NAMALWA (cell line): ENCODE measurements at regions not wholly inside any gene's neighbourhood (a gene's known extent, or its start where the extent isn't known, plus 50 kb on each side); places are given as distances from the start of the nearest gene placed in this dataset.

Experiments
- DNase-seq: peaks from one replicate; pipeline ENCODE4 v3.0.0-alpha.2; 2015; ENCODE audit warnings: low spot score

DNA sequence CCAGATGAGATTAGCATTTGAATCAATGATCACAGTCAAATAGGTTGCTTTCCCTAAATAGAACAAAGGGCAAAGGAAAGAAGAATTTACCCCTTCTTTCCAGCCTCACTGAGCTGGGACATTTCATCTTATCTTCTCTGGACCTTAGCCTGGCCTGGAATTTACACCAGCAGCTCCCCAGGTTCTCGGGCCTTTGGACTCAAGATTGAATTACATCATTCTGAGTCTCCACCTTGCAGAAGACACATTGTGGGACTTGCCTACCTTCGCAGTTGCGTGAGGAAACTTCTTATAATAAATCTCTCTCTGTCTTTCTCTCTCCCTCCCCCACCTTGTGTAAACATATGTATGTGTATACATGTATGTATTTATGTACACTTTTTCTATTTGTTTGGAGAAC lies 732.4 kb downstream of the IPMK start:
- no peak for DNase-seq

DNA sequence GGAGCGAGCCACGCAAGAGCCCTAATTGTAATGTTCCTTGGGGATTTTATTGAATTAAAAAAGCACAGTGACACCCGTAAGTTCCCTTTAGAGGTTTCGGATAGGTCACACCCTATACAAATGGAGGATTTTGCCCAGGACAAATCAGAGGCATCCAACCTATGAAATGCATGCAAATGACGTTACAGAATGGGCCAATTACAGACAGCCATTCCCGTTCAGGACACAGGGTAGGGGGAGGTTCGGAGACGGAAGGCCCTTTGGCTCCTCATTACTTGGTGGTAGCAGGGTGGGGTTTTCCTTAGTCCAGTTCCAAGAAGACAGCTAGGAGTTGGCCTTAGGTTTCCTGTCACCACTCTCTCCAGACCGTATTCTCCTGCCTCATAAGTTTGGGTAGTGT lies 754.1 kb downstream of the IPMK start:
- no peak for DNase-seq

DNA sequence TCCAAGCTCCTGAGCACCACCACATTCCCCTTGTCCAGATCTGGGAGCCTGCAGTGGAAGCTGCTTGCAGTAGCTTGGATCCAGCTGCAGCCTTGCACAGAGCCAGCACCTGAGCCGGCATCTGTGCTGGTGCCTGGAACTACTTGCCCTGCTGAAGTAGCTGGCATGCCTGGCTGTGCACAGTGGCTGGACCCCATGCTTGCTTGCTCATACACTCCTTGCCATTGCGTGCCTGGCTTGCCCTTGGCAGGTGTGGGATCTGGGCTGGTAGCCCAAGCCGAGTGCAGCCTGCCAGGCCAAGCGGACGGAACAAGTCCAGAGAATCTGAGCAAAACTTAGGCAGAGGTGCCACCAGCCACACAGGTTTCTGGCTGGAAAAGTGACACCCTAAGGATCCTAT lies 759.9 kb downstream of the IPMK start:
- no peak for DNase-seq

GRCh38 chr10:57506414-57507094 lies 761.1 kb downstream of the IPMK start:
- no peak for DNase-seq

DNA sequence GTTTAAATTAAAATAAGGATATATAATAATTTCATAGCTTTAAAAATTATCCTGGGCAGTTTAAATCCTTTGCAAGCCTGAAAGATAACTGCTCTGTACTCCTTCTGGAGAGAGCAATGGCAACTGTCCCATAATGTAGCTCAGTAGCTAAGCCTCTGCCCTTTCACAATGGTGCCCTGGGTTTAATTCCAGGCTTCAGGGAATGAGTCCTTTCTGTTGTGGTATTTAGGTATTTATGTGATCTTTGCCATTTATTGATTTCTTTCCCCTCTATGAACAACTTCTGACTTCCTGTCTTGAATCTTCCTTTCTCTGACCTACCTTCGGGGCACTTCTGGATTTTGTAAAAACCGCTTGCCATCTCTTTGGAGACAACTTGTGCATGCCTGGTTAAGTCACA lies 773.2 kb downstream of the IPMK start:
- no peak for DNase-seq

DNA sequence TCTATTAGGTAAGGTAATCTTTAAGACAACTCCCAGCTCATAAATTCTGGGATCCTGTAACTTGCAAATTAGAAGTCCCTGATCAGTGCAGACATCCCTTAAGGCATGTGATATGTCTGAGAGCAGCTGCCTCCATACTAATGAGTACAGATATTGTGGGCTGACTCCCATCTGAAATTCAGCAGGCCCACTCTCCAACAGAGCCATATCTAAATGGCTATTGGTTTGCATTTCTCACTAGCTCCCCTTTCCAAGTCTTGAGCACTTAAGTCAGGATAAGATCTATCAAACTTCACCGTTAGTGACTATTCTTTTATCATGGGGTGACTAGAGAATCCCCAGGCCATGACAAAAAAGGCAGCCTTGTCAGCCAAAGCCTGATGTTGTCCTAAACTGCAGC lies 785.4 kb downstream of the IPMK start:
- no peak for DNase-seq

GRCh38 chr10:57472823-57473619 lies 794.7 kb downstream of the IPMK start:
- DNase-seq = no peak

DNA sequence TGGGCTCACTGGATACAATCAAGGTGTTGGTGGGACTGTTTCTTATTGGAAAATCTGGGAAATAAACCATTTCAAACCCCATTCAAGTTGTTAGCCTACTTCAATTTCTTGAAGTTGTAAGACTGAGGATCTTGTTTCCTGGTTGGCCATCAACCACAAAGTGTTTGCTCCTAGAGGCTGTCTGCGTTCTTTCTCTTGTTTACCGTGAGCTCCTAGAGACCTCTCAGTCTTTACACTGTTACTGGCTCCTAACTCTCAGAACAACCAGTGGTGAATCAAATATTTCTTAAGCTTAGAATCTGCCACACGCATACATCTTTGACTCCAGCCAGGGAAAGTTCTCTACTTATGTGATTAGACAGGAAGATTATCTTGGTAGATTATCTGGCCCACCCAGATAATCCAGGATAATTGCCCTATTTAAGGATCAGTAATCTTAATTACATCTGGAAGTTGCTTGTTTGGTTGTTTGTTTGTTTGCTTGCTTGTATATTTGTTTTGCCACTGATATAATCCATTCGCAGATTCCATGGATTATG lies 798.7 kb downstream of the IPMK start:
- DNase-seq = no peak

DNA sequence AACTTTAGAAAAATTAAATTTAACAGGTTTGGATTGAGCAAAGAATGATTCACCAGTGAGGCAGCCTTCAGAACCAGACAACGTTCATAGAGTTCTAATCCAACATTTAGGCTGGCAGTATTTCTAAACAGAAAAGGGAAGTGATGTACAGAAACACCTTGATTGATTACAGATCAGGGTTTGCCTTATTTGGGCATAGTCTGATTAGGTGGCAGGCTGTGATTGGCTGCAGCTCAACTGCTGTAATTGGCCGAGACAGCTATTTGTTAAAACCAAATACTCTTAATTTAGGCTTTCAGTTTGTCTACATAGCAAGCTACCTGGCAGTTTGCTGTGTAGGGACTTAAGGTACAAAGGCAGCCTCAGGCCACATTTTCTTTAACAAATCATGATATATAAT lies 802.5 kb downstream of the IPMK start:
- DNase-seq = no peak

DNA sequence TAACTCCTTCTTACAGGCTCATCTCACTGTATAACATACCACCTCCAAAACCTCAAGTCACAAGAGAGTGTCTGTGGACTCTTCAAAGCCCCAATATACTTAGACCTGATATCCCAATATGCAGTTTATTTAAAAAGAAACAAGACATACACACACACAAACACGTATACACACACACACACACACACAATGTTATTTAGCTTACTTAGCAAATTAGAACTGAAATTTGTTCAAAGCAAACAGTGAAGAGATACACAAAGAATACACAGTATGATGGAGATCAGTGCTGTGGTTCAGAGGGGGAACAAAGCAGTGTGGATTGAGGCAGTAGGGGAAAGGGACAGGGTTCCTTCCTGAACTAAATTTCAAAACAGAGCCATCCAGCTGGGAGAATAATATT lies 807.2 kb downstream of the IPMK start:
- no peak for DNase-seq

- DNase-seq = no peak
Observed at GRCh38 chr10:57457972-57458512, 809.7 kb downstream of the IPMK start.

GRCh38 chr10:57430376-57430775 lies 837.3 kb downstream of the IPMK start:
- DNase-seq = no peak

GRCh38 chr10:57420881-57421280 lies 846.8 kb downstream of the IPMK start:
- DNase-seq = no peak

- no peak for DNase-seq
Observed at GRCh38 chr10:57418476-57418875, 849.2 kb downstream of the IPMK start.

DNA sequence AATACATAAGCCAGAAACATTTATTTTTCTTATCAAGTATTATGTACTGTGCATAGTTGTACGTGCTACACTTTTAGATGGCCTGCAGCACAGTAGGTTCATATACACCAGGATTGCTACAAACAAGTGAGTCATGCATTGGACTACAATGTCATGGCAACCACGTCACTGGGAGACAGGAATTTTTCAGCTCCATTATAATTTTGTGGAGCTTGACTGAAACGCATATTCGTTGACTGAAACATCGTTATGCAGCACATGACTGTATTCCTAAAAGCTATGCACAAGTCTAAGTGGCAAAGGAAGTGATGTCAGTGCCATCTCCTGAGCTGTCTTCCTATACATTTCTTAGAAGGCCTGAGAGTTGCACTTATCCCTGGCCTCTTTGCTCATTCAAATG lies 871.8 kb downstream of the IPMK start:
- no peak for DNase-seq

- DNase-seq = no peak
Observed at GRCh38 chr10:57367412-57367811, 900.3 kb downstream of the IPMK start.

GRCh38 chr10:57362811-57363210 lies 904.9 kb downstream of the IPMK start:
- no peak for DNase-seq

GRCh38 chr10:57353403-57354003 lies 914.2 kb downstream of the IPMK start:
- DNase-seq = no peak

GRCh38 chr10:57351076-57351475 lies 916.6 kb downstream of the IPMK start:
- no peak for DNase-seq

DNA sequence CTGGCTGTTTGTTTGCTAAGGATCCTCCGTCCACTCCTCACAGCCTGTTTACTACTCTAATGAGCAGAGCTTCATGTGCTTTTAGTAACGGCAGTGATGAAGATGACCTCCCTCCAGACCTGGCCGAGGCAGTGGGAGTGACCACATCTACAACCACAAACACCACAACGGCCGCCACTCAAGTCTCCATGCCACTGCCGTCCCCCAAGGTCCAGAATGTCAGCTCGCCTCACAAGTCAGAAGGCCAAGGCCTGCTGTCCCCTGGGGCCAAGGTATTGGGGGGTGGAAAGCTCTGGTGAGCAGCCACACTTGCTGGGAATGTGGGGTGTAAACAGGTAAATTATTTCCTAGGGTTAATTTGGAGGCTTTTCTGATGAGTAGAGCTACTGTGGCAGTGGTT lies 926.4 kb downstream of the IPMK start:
- DNase-seq = no peak

DNA sequence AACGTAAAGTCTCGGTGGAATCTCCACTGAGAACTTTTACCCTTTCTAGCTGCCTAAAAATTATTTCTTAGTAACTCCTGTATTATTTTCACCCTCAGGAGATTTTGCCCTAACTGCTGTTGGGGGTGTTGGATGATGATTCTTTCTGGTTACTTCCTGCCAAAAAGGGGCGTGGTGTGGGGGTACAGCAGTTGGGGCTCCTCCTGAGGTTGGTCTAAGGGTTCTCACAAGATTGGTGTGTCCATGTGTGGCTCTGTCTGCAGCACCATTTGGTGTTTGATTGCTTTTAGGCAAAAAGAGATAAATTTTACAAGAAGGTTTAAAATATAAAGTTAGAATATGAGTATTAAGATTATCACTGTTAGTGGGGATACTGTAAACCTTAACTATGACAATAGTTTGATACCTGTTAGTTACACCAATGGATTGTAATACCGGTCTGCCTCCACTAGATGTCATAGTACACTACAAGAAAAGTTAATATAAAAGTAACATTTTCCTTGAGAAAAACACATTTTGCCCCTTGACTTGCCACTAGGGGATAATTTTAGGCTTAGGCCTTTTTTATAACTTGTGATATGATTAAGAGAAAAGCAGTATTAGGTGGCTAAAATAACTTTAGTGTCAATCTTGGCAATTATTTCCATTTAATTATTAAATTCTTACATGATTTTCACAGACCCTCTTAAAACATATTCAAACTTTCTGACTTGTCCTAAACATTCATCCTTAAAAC lies 928.7 kb downstream of the IPMK start:
- peak; percentile 75 for DNase-seq

- DNase-seq = no peak
Observed at GRCh38 chr10:57336865-57337264, 930.8 kb downstream of the IPMK start.
